Neural progenitor cell (in vitro differentiated cells): ENCODE measurements at regions not wholly inside any gene's neighbourhood (a gene's known extent, or its start where the extent isn't known, plus 50 kb on each side); places are given as distances from the start of the nearest gene placed in this dataset.
A peak's percentile ranks its signal among the peaks of the same experiment; 100 is the strongest.
"Not testable (repeated sequence)": the region's sequence is repeated elsewhere in the genome, so short reads cannot be mapped to it uniquely, and the experiment has no call there.

ENCODE experiments used
- DNase-seq: peaks from one replicate; pipeline ENCODE4 v3.0.0-alpha.2; 2016; ENCODE audit warnings: low spot score
- H2AFZ ChIP-seq: fragments of 200-600 bp; sonication (generic); replicated peaks from 2 replicates; pipeline ENCODE4 v1.6.1; 2016; ENCODE audit warnings: antibody characterized with exemption
- H3F3A ChIP-seq: fragments of 200-600 bp; sonication (generic); 2 replicates; pipeline ENCODE4 v1.6.1; 2016; ENCODE audit warnings: antibody characterized with exemption, low read depth
- H3K27ac ChIP-seq: fragments of 200-600 bp; sonication (generic); 2 replicates; pipeline ENCODE4 v1.5.1; 2016; ENCODE audit warnings: mild to moderate bottlenecking
- H3K27me3 ChIP-seq: fragments of 200-600 bp; sonication (generic); 2 replicates; pipeline ENCODE4 v1.6.1; 2016; ENCODE audit warnings: mild to moderate bottlenecking, moderate library complexity
- H3K36me3 ChIP-seq: fragments of 200-600 bp; sonication (generic); 2 replicates; pipeline ENCODE4 v1.5.1; 2016
- H3K4me1 ChIP-seq: fragments of 200-600 bp; sonication (generic); 2 replicates; pipeline ENCODE4 v1.6.1; 2016; ENCODE audit warnings: mixed run types
- H3K4me2 ChIP-seq: fragments of 200-600 bp; sonication (generic); 2 replicates; pipeline ENCODE4 v1.6.1; 2016
- H3K4me3 ChIP-seq: fragments of 200-600 bp; sonication (generic); 2 replicates; pipeline ENCODE4 v1.5.1; 2016
- H3K79me2 ChIP-seq: fragments of 200-600 bp; sonication (generic); 2 replicates; pipeline ENCODE4 v1.6.1; 2016; ENCODE audit warnings: low read depth
- H3K9ac ChIP-seq: fragments of 200-600 bp; sonication (generic); 2 replicates; pipeline ENCODE4 v1.6.1; 2016
- H3K9me3 ChIP-seq: fragments of 200-600 bp; sonication (generic); 2 replicates; pipeline ENCODE4 v1.5.1; 2016; ENCODE audit warnings: low read depth
- H4K20me1 ChIP-seq: fragments of 200-600 bp; sonication (generic); 2 replicates; pipeline ENCODE4 v1.6.1; 2016; ENCODE audit warnings: low read depth
- H3K27ac Mint-ChIP-seq: 3 replicates; pipeline ENCODE4 v1.8.0; 2021; ENCODE audit warnings: mixed read lengths
- H3K27me3 Mint-ChIP-seq: 2 replicates; pipeline ENCODE4 v1.8.0; 2022; ENCODE audit warnings: low read depth, mild to moderate bottlenecking, inconsistent platforms, moderate library complexity, mixed read lengths; ENCODE audit not compliant: insufficient read depth
- H3K36me3 Mint-ChIP-seq: 3 replicates; pipeline ENCODE4 v1.8.0; 2021; ENCODE audit warnings: mixed read lengths
- H3K4me1 Mint-ChIP-seq: 3 replicates; pipeline ENCODE4 v1.8.0; 2021; ENCODE audit warnings: mixed read lengths
- H3K4me3 Mint-ChIP-seq: 3 replicates; pipeline ENCODE4 v1.8.0; 2021; ENCODE audit warnings: mild to moderate bottlenecking, moderate library complexity, mixed read lengths
- H3K9me3 Mint-ChIP-seq: 3 replicates; pipeline ENCODE4 v1.8.0; 2020; ENCODE audit warnings: mixed read lengths
- CTCF ChIP-seq: fragments of 200-600 bp; sonication (generic); IDR thresholded peaks from 2 replicates; pipeline ENCODE4 v1.5.1; 2017; ENCODE audit warnings: antibody characterized with exemption, mild to moderate bottlenecking
- EZH2 ChIP-seq: fragments of 200-600 bp; sonication (generic); IDR thresholded peaks from 2 replicates; pipeline ENCODE4 v1.6.1; 2017; ENCODE audit warnings: antibody characterized with exemption, mild to moderate bottlenecking, moderate library complexity
- EZH2phosphoT487 ChIP-seq: fragments of 200-600 bp; sonication (generic); IDR thresholded peaks from 2 replicates; pipeline ENCODE4 v1.6.1; 2017; ENCODE audit warnings: antibody characterized with exemption

- peaks cover 9% of the 10 kb centered on the region for H3K27me3 Mint-ChIP-seq
- Histone ChIP-seq H4K20me1 (no peaks in the 10 kb centered on the region), H3K9ac (no peak overlapping the region), H3K36me3 (no peaks in the 10 kb centered on the region), H3K27me3 (no peaks in the 10 kb centered on the region), H3K4me3 (no peak overlapping the region), H3K4me2 (no peak overlapping the region), H3K79me2 (no peaks in the 10 kb centered on the region), H3F3A (no peaks in the 10 kb centered on the region), H3K4me1 (no peaks in the 10 kb centered on the region), H2AFZ (no peak overlapping the region), H3K9me3 (no peaks in the 10 kb centered on the region), H3K27ac (no peak overlapping the region)
- no peak overlapping the region for H3K27ac Mint-ChIP-seq
- no peaks in the 10 kb centered on the region for H3K9me3 Mint-ChIP-seq
- H3K4me3 Mint-ChIP-seq: no peak overlapping the region
- no peaks in the 10 kb centered on the region for H3K36me3 Mint-ChIP-seq
- no peak for DNase-seq
- TF ChIP-seq EZH2phosphoT487 (no peak), CTCF (no peak), EZH2 (no peak)
- peaks cover 8% of the 10 kb centered on the region for H3K4me1 Mint-ChIP-seq
Observed at GRCh38 chr15:38847666-38848065, 283.1 kb upstream of the RASGRP1 start.

DNA sequence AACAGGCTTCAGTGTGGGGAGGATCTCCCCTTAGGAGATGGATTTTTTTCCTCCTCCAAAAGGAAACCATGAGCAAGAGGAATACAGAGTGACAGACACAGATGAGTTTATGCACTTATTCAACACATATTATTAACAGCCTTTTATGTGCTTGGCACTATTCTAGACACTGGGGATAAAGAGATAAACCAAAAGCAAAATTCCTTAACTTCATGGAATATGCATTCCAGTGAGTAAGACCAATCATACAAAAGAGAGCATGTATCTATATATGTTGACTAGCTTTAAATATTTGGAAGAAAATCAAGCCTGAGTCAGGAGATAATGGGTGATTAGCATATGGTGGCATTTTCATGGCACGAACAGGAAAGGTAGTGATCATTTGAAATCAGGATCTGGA is 284.4 kb upstream of the RASGRP1 start:
- H3K9ac ChIP-seq: no peak overlapping the region
- H3K36me3 ChIP-seq: no peaks in the 10 kb centered on the region
- TF ChIP-seq CTCF (no peak), EZH2 (no peak), EZH2phosphoT487 (no peak)
- no peak overlapping the region for H3K27ac ChIP-seq
- peaks cover 6% of the 10 kb centered on the region for H3K27me3 Mint-ChIP-seq
- no peaks in the 10 kb centered on the region for H3K36me3 Mint-ChIP-seq
- no peak overlapping the region for H3K4me3 ChIP-seq
- H3K9me3 ChIP-seq: no peaks in the 10 kb centered on the region
- no peaks in the 10 kb centered on the region for H3F3A ChIP-seq
- H3K9me3 Mint-ChIP-seq: no peaks in the 10 kb centered on the region
- H3K4me3 Mint-ChIP-seq: no peak overlapping the region
- peaks cover 8% of the 10 kb centered on the region for H3K4me1 Mint-ChIP-seq
- no peak for DNase-seq
- H3K79me2 ChIP-seq: no peaks in the 10 kb centered on the region
- H2AFZ ChIP-seq: no peak overlapping the region
- H3K4me1 ChIP-seq: no peaks in the 10 kb centered on the region
- no peaks in the 10 kb centered on the region for H3K27me3 ChIP-seq
- no peaks in the 10 kb centered on the region for H4K20me1 ChIP-seq
- H3K27ac Mint-ChIP-seq: no peak overlapping the region
- no peak overlapping the region for H3K4me2 ChIP-seq

DNA sequence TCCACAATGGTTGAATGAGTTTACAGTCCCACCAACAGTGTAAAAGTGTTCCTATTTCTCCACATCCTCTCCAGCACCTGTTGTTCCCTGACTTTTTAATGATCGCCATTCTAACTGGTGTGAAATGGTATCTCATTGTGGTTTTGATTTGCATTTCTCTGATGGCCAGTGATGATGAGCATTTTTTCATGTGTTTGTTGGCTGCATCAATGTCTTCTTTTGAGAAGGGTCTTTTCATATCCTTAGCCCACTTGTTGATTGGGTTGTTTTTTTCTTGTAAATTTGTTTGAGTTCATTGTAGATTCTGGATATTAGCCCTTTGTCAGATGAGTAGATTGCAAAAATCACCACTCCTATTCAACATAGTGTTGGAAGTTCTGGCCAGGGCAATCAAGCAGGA is 287.6 kb upstream of the RASGRP1 start:
- not testable (repeated sequence) for DNase-seq, H3K9me3 ChIP-seq, H2AFZ ChIP-seq, H3K4me2 ChIP-seq, H3K36me3 ChIP-seq, H3K4me3 Mint-ChIP-seq, H3K9me3 Mint-ChIP-seq, H3F3A ChIP-seq, H3K4me1 Mint-ChIP-seq, H3K9ac ChIP-seq, H4K20me1 ChIP-seq, H3K36me3 Mint-ChIP-seq, H3K27ac Mint-ChIP-seq, H3K27me3 ChIP-seq, H3K27ac ChIP-seq, H3K79me2 ChIP-seq, H3K4me1 ChIP-seq, H3K4me3 ChIP-seq, H3K27me3 Mint-ChIP-seq

DNA sequence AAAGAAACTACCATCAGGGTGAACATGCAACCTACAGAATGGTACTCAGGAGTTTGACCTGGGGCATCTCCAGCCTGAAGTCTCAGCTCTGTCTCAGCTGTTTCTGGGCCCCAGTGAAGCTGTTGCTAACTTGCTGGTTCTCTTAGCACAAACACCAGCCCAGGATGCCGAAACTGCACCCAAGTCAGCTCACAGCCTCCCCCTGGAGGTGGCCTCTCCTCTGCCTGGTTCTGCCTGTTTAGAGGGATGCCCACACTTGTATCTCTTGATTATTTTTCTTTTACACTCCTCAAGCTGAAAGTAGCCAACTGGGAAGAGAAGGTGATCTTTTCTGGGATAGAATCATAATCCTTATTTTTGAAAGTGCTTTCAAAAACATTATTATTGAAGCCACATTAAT is 289.0 kb upstream of the RASGRP1 start:
- Histone ChIP-seq H3F3A (no peaks in the 10 kb centered on the region), H2AFZ (peak overlapping the region; percentile 67), H3K4me1 (no peaks in the 10 kb centered on the region), H3K4me3 (no peak overlapping the region), H3K27me3 (no peaks in the 10 kb centered on the region), H3K36me3 (no peaks in the 10 kb centered on the region), H4K20me1 (no peaks in the 10 kb centered on the region), H3K79me2 (no peaks in the 10 kb centered on the region), H3K9ac (no peak overlapping the region), H3K4me2 (no peak overlapping the region), H3K27ac (no peak overlapping the region), H3K9me3 (no peaks in the 10 kb centered on the region)
- DNase-seq: peak; percentile 63
- H3K9me3 Mint-ChIP-seq: no peaks in the 10 kb centered on the region
- no peak overlapping the region for H3K4me3 Mint-ChIP-seq
- peaks cover 4% of the 10 kb centered on the region for H3K27me3 Mint-ChIP-seq
- H3K36me3 Mint-ChIP-seq: no peaks in the 10 kb centered on the region
- H3K4me1 Mint-ChIP-seq: peaks cover 4% of the 10 kb centered on the region
- TF ChIP-seq EZH2phosphoT487 (no peak), EZH2 (no peak), CTCF (peak; percentile 62)
- no peak overlapping the region for H3K27ac Mint-ChIP-seq
